Activated T-helper 17 cell treated with anti-CD3 and anti-CD28 coated beads, Interleukin-2, amount 50 U/mL, for 72 hours (primary cell): ENCODE measurements at regions not wholly inside any gene's neighbourhood (a gene's known extent, or its start where the extent isn't known, plus 50 kb on each side); places are given as distances from the start of the nearest gene placed in this dataset.
"Not testable (repeated sequence)": the region's sequence is repeated elsewhere in the genome, so short reads cannot be mapped to it uniquely, and the experiment has no call there.

Source experiments
- ATAC-seq: fragments of 150-1000 bp; cut with Tn5 transposase; replicated peaks from 2 replicates; pipeline ENCODE4 v1.10.0; 2021; ENCODE audit warnings: mild to moderate bottlenecking, moderate library complexity
- H3K27ac Mint-ChIP-seq: one replicate; pipeline ENCODE4 v1.8.0; 2022; ENCODE audit warnings: mixed read lengths
- H3K27me3 Mint-ChIP-seq: one replicate; pipeline ENCODE4 v1.8.0; 2022; ENCODE audit warnings: mixed read lengths
- H3K36me3 Mint-ChIP-seq: one replicate; pipeline ENCODE4 v1.8.0; 2022; ENCODE audit warnings: low read depth, mild to moderate bottlenecking, mixed read lengths
- H3K4me1 Mint-ChIP-seq: one replicate; pipeline ENCODE4 v1.8.0; 2022; ENCODE audit warnings: mixed read lengths
- H3K4me3 Mint-ChIP-seq: one replicate; pipeline ENCODE4 v1.8.0; 2022; ENCODE audit warnings: mild to moderate bottlenecking, mixed read lengths
- H3K9me3 Mint-ChIP-seq: one replicate; pipeline ENCODE4 v1.8.0; 2022; ENCODE audit warnings: mixed read lengths

DNA sequence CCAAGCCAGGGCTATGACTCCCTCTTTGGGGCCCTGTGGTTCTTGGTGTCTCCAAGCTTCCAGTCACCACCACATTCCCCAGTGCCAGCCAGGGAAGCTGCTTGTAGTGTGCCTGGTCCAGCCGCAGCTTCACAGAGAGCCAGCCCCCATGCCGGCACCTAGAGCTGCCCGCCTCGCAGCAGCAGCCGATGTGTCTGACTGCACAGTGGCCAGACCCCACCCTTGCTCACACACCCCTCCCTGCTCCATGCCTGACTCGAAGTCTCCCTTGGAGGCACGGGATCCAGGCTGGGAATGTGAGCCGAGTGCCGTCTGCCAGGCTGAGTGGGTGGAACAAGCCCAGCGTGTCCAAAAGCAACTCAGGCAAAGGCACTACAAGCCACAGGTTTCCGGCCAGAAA lies 123.3 kb upstream of the SFSWAP start:
- no peaks in the 10 kb centered on the region for H3K9me3 Mint-ChIP-seq
- no peak for ATAC-seq
- peaks cover under 1% of the 10 kb centered on the region for H3K4me1 Mint-ChIP-seq
- H3K27ac Mint-ChIP-seq, result no peak overlapping the region
- no peak overlapping the region for H3K4me3 Mint-ChIP-seq
- peaks cover 11% of the 10 kb centered on the region for H3K27me3 Mint-ChIP-seq
- no peaks in the 10 kb centered on the region for H3K36me3 Mint-ChIP-seq

DNA sequence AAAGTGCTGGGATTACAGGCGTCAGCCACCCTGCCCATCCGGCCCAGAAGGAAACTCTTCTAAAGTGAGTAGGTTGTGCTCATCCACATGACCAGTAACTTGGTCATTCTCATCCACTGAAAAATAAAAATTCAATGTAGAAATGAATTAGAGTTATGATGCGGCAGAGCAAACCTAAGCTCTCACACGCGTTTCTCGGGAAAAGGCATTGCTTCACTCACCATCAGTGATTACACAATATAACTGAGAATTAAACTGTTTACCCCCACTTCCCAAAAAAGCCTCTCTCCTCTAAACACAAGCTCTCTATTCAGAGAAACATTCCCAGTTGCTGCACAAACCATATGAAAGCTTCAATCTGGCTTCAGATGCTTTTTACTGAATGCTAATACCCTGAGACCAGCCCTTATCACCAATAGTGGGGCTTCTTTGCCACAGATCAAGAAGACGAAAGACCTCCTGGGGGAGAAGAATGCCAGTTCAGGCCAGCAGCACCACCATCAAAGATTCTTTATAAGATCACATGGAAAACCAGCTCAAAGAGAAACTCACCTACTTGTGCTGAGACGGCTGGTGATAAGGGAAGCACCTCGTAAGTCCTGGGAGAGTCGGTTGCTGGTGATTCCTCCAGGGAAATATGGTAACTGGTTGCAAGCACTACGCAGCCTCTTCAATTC lies 121.5 kb upstream of the SFSWAP start:
- Mint-ChIP-seq H3K4me3 (no peak overlapping the region), H3K27me3 (peaks cover under 1% of the 10 kb centered on the region), H3K4me1 (peaks cover 10% of the 10 kb centered on the region), H3K27ac (no peak overlapping the region), H3K36me3 (no peaks in the 10 kb centered on the region), H3K9me3 (no peaks in the 10 kb centered on the region)
- ATAC-seq, result no peak

DNA sequence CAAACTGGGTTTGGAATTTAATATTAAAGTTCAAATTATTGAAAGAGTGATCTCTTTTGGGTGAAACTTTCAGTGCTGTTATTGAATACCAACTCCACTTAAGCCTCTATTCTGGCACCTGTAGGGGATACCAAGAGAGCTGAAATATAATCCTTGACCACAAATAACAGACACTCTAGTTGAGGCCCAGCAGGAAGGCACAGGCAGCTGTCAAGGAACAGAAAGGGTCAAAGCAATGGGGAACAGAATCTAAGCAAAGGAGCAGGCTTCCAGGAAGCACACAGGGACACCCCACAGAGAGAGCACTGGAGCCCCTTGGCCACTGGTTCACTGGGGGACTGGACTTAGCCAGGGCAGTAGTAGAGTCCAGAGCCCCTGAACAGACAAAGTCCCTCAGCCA lies 120.9 kb upstream of the SFSWAP start:
- Mint-ChIP-seq H3K4me1 (peaks cover 10% of the 10 kb centered on the region), H3K27me3 (no peaks in the 10 kb centered on the region), H3K9me3 (no peaks in the 10 kb centered on the region), H3K27ac (no peak overlapping the region), H3K36me3 (no peaks in the 10 kb centered on the region), H3K4me3 (no peak overlapping the region)
- no peak for ATAC-seq

DNA sequence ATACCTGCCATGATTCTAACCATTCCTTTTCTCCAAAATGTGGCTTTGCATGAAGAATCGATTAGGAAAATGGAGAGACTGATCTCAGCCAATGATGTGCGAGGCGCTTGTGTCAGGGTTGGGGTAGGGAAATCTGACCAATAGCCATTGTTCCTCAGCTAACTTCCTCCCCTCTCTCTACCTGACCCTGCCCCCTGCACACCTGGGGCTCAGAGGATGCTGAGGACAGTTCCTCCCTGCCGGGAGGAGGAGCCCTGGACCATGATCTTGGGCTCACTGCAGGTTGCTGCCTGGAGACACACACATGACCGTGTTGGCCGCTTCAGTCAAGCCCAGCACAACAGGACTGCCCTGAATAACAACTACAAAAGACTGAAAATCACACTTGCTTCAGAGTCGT lies 119.8 kb upstream of the SFSWAP start:
- Mint-ChIP-seq H3K4me1 (peaks cover 10% of the 10 kb centered on the region), H3K4me3 (no peak overlapping the region), H3K36me3 (no peaks in the 10 kb centered on the region), H3K27ac (no peak overlapping the region), H3K9me3 (no peaks in the 10 kb centered on the region), H3K27me3 (no peaks in the 10 kb centered on the region)
- ATAC-seq, result no peak

DNA sequence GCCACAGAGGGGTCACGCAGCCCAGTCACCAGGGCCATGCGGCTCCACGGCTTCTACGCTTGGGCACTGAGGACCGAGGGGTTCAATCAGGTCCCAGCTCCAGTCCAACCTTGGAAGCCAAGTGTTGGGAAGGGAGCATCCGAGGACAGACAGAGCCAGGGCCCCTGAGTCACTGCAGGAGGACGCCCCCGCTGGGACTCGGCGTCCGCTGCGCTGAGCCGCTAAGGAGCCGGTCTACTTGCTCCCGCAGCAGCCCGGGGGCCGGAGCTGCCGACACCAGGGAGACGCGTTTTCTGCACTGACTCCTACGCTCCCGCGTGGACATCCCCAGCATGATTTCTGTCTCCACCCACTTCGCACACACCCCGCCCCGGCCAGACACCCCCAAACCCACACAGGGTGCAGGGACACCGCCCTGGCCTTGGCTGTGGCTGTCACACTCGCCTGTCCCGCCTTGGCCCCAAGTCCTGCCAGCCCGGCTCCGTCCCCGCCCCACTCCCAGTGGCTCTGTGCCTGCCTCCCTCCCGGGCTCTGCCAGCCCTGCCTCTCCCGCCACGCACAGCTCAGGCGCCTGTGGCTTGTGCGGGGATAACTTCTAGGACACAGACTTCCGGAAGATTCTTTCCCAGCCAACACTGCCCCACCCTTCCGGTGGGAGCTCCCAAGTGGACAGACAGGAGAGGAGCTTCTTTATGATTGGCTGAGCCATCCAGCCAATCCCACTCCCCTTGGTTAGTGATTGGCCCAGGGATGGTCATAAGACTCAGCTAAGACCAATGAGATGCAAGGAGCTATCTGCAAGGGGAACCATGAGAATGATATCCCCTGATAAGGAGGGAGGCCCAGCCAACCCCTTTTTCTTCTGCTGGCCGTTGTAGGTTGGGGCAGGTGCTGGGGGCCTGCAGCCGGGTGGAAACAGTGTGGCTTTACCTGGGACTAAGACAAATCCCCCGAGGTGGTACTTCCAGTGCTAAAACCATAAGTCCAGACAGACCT lies 118.9 kb upstream of the SFSWAP start:
- Mint-ChIP-seq H3K36me3 (no peaks in the 10 kb centered on the region), H3K27ac (no peak overlapping the region), H3K4me3 (no peak overlapping the region), H3K9me3 (no peaks in the 10 kb centered on the region), H3K27me3 (no peaks in the 10 kb centered on the region), H3K4me1 (peaks cover 10% of the 10 kb centered on the region)
- no peak for ATAC-seq

DNA sequence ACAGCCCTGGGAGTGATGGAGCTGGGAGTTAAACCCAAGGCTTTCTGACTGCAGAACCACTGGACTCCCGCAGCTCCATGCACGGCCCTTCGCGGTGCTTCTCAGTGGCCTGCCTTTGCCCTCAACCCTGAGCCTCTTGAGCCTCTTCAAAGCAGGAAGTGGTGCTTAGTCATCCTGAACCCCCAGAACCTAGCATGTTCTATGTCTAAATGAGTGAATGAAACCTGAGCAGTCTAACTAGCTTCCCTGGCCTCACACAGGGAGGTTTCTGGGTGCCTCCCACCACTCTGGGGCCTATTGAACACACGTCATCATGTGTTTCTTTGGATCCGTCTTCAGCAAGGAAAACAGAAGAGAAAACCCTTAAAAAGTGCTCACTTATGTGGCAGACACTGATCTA lies 117.9 kb upstream of the SFSWAP start:
- no peaks in the 10 kb centered on the region for H3K27me3 Mint-ChIP-seq
- peak; percentile 99 for ATAC-seq

DNA sequence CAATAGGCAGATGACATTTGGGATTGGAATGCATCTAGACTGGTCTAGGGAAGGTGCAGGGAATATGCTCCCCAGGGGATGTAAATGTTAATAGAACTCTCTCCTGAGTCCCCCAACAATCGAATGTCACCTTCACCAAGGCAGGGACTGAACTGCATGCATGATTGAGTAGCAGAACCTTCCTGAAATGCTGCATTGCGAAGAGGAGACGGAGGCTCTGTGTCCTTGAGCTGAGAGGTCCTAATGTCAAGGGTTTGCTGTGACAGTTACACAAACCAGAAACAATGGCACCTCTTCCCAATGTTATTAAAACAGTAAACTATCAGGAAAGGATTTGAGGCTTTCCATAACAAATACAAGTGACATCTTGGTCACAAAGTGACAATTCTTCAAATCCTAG lies 117.5 kb upstream of the SFSWAP start:
- Mint-ChIP-seq H3K27me3 (no peaks in the 10 kb centered on the region), H3K36me3 (no peaks in the 10 kb centered on the region), H3K9me3 (no peaks in the 10 kb centered on the region), H3K4me1 (peaks cover 10% of the 10 kb centered on the region), H3K4me3 (peak overlapping the region; percentile 2), H3K27ac (peak overlapping the region; percentile 23)
- no peak for ATAC-seq

More for the DNA sequence above, 117.9 kb upstream of the SFSWAP start:
- Mint-ChIP-seq H3K9me3 (no peaks in the 10 kb centered on the region), H3K4me1 (peaks cover 10% of the 10 kb centered on the region), H3K27ac (peak overlapping the region; percentile 23), H3K36me3 (no peaks in the 10 kb centered on the region), H3K4me3 (peak overlapping the region; percentile 2)

DNA sequence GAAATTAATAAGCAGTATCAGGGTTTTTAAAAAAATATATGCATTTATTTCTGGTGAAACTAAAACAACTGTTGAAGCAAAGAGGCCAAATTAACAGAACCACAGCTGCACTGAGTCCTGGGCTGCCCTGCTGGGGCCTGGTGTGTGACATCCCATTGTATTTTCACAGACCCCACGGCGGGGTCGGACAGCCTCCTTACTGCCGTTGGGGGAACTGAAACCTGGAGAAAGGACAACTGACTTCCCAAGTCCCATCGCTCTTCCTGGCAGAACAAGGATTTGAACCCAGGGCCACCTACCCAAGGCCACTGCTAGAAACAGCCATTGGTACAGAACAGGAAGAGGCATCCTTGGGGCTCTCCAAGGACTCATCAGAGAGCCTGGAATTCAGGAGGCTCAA lies 114.8 kb upstream of the SFSWAP start:
- Mint-ChIP-seq H3K4me1 (peaks cover 10% of the 10 kb centered on the region), H3K9me3 (no peaks in the 10 kb centered on the region), H3K36me3 (no peaks in the 10 kb centered on the region), H3K27me3 (no peaks in the 10 kb centered on the region), H3K27ac (no peak overlapping the region), H3K4me3 (no peak overlapping the region)
- ATAC-seq, result no peak

DNA sequence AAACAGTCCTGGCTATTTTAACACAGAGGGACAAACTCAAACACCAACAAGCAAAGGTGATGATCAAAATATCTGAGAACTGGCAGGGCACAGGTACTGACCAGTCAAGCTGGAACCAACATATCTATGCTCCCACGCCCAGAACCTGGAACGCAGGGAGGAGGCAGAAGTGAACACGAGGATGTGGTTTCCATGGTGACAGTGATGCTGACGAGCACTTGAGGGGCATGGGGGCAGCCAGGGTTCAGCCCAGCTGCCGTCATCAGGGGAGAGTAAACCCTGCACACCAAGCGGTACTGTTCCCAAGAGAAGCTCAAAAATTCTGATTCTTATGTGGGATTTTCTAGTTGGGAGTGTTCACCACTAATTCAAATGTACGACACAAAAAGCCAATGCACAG lies 113.6 kb upstream of the SFSWAP start:
- Mint-ChIP-seq H3K4me3 (no peak overlapping the region), H3K4me1 (peaks cover 10% of the 10 kb centered on the region), H3K9me3 (no peaks in the 10 kb centered on the region), H3K27ac (no peak overlapping the region), H3K36me3 (no peaks in the 10 kb centered on the region), H3K27me3 (no peaks in the 10 kb centered on the region)
- ATAC-seq, result no peak

DNA sequence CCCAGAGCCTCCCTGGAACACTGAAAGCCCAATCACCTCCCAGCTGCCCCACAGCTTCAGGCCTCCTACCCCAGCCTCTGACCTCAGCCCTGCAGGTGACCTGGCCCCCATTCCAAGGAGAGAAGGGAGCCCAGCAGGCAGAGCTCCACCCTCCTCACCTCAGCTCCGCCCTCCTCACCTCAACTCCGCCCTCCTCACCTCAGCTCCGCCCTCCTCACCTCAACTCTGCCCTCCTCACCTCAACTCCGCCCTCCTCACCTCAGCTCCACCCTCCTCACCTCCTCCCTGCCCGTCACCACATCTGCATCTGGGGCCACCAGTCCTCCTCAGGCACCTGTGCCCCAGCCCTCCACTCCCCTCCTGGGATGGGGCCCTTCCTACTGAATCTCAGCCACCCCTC lies 112.2 kb upstream of the SFSWAP start:
- Mint-ChIP-seq H3K27me3 (no peaks in the 10 kb centered on the region), H3K27ac (no peak overlapping the region), H3K36me3 (no peaks in the 10 kb centered on the region), H3K9me3 (no peaks in the 10 kb centered on the region), H3K4me1 (peaks cover 10% of the 10 kb centered on the region), H3K4me3 (no peak overlapping the region)
- ATAC-seq, result peak; percentile 25

DNA sequence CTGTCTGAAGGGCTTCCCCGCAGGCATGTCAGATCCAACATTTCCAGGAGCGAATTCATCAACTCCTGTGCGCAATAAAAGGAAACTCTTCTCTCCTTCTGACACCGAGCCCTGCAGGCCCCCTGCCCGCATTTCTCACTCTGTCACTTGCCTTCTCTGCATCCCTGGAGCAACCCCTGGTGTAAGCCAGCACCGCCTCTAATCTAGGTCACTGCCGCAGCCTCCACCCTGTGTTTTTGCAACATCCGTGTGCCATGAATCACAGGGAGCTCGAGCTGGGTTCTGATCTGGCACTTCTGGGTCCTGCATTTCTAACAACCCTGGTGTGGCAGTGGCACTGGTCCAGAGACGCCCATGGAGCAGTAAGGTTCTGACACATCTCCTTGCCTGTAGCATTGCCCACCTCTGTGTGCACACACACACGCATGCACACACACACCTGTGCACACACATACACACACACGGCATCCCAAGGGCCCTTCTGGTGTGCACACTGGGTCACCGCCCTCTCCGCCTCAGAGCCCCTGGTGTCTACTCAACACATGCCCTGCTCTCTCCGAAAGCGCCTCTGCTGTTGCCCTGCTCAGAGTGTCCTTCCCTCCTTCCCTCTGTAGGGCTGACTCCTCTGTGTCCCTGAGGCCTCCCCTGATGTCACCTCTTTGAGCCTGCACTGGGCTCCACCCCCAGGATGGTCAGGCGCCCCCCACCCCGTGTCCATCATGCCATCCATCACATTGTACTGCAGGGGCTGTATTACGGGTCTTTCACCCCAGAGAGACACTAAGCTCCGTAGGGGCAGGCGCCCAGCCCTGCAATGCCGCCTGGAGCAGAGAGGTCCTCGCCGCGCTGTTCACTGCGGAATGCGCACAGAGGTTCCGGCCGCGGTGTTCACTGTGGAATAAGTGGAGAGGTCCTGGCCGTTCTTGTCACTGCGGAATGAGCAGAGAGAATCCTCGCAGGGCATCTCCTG lies 111.4 kb upstream of the SFSWAP start:
- Mint-ChIP-seq H3K27me3 (no peaks in the 10 kb centered on the region), H3K4me1 (peaks cover 18% of the 10 kb centered on the region), H3K27ac (no peak overlapping the region), H3K9me3 (no peaks in the 10 kb centered on the region), H3K36me3 (no peaks in the 10 kb centered on the region), H3K4me3 (no peak overlapping the region)
- ATAC-seq, result no peak

DNA sequence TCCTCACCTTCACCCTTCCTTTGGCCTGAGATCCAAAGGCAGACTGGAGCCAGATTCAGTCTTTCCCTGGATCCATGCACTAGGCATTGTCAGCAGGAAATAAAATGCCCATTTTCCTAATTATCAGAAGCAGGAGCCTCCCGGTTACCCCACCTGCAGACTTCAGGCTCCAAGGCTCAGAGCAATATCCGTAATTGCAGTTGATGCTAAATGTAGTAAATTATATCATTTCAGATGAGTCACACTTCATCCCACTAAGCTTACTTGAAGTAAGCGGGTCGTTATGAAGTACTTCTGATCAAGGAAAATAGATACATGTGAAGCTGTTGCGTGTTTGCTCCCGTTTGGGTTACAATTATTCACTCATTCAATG lies 110.7 kb upstream of the SFSWAP start:
- no peak for ATAC-seq
- peaks cover 18% of the 10 kb centered on the region for H3K4me1 Mint-ChIP-seq
- H3K4me3 Mint-ChIP-seq, result no peak overlapping the region
- no peak overlapping the region for H3K27ac Mint-ChIP-seq
- H3K9me3 Mint-ChIP-seq, result no peaks in the 10 kb centered on the region
- no peaks in the 10 kb centered on the region for H3K27me3 Mint-ChIP-seq
- no peaks in the 10 kb centered on the region for H3K36me3 Mint-ChIP-seq

DNA sequence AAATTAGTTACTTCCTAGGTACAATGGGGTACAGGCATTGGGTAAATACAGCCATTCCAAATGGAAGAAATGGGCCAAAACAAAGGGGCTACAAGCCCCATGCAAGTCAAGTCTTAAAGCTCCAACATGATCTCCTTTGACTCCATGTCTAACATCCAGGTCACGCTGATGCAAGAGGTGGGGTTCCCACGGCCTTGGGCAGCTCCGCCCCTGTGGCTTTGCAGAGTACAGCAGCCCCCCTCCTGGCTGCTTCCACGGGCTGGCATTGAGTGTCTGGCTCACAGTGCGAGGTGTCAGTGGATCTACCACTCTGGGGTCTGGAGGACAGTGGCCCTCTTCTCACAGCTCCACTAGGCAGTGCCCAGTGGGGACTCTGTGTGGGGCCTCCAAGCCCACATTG lies 109.4 kb upstream of the SFSWAP start:
- peaks cover 31% of the 10 kb centered on the region for H3K4me1 Mint-ChIP-seq
- not testable (repeated sequence) for H3K4me3 Mint-ChIP-seq, H3K9me3 Mint-ChIP-seq, ATAC-seq, H3K36me3 Mint-ChIP-seq, H3K27me3 Mint-ChIP-seq, H3K27ac Mint-ChIP-seq
